ENCODE measurements at regions not wholly inside any gene's neighbourhood (a gene's known extent, or its start where the extent isn't known, plus 50 kb on each side); places are given as distances from the start of the nearest gene placed in this dataset.

DNA sequence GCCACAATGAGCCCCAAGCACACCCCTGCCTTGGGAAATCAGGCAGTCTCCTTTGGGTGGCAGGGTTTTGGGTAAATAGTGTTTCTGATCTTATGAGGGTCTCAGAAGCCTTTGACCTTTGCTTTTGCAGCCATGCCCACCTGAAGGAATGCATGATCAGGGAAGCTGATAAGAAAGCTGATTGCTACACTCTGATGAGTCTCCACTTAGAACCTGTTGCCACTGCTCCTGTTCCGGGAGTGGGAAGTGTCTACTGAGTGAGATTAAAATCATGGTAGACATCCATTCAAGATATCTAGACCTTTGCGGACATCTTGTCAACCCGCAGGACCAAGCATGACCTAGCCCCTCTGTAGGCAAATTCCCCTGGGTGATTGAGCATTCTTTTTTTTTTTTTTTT, 282.6 kb downstream of the SKIDA1 start:
- TF ChIP-seq EZH2 (IDR thresholded peaks at IDR 0.05; ENCODE audit: borderline replicate concordance, low read depth, low read length, severe bottlenecking) = no peak
- TF ChIP-seq, protein P1, sequence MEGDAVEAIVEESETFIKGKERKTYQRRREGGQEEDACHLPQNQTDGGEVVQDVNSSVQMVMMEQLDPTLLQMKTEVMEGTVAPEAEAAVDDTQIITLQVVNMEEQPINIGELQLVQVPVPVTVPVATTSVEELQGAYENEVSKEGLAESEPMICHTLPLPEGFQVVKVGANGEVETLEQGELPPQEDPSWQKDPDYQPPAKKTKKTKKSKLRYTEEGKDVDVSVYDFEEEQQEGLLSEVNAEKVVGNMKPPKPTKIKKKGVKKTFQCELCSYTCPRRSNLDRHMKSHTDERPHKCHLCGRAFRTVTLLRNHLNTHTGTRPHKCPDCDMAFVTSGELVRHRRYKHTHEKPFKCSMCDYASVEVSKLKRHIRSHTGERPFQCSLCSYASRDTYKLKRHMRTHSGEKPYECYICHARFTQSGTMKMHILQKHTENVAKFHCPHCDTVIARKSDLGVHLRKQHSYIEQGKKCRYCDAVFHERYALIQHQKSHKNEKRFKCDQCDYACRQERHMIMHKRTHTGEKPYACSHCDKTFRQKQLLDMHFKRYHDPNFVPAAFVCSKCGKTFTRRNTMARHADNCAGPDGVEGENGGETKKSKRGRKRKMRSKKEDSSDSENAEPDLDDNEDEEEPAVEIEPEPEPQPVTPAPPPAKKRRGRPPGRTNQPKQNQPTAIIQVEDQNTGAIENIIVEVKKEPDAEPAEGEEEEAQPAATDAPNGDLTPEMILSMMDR (IDR thresholded peaks at IDR 0.05; ENCODE audit: borderline replicate concordance, extremely low read depth, low read length, poor library complexity, severe bottlenecking) = no peak

Data from DND-41 (cell line).